LNCaP clone FGC (cell line): ENCODE measurements at regions not wholly inside any gene's neighbourhood (a gene's known extent, or its start where the extent isn't known, plus 50 kb on each side); places are given as distances from the start of the nearest gene placed in this dataset.

Source experiments
- DNase-seq: peaks from one replicate; pipeline ENCODE4 v3.0.0-alpha.2; 2011; ENCODE audit warnings: low read depth
- H3K4me3 ChIP-seq: 2 replicates; pipeline ENCODE4 v1.5.1; 2011; ENCODE audit warnings: mild to moderate bottlenecking, low read depth, low read length, control low read depth
- TF ChIP-seq, protein P1 (sequence below): IDR thresholded peaks from 2 replicates; pipeline ENCODE4 v1.5.1; 2012; ENCODE audit warnings: mild to moderate bottlenecking; ENCODE audit not compliant: control insufficient read depth, insufficient read depth; ENCODE audit errors: extremely low read depth

DNA sequence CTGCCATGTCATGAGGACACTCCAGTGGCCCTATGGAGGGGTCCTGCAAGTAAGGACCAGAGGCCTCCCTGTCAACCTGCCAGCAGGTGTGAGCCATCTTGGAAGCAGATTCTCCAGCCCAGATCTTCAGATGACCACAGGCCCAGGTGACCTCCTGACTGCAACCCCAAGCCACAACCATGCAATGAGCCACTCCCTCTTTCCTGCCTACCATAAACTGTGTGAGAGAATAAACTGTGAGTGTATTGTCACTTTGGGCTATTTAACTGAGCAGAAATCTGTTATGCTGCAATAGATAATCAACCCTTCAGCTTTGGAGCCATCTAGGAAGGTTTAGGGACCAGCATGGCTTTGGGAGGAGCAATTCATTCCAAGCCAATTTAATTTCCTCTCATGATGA is 367.9 kb downstream of the SHQ1 start:
- TF ChIP-seq, protein P1, sequence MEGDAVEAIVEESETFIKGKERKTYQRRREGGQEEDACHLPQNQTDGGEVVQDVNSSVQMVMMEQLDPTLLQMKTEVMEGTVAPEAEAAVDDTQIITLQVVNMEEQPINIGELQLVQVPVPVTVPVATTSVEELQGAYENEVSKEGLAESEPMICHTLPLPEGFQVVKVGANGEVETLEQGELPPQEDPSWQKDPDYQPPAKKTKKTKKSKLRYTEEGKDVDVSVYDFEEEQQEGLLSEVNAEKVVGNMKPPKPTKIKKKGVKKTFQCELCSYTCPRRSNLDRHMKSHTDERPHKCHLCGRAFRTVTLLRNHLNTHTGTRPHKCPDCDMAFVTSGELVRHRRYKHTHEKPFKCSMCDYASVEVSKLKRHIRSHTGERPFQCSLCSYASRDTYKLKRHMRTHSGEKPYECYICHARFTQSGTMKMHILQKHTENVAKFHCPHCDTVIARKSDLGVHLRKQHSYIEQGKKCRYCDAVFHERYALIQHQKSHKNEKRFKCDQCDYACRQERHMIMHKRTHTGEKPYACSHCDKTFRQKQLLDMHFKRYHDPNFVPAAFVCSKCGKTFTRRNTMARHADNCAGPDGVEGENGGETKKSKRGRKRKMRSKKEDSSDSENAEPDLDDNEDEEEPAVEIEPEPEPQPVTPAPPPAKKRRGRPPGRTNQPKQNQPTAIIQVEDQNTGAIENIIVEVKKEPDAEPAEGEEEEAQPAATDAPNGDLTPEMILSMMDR = no peak
- no peak for DNase-seq

DNA sequence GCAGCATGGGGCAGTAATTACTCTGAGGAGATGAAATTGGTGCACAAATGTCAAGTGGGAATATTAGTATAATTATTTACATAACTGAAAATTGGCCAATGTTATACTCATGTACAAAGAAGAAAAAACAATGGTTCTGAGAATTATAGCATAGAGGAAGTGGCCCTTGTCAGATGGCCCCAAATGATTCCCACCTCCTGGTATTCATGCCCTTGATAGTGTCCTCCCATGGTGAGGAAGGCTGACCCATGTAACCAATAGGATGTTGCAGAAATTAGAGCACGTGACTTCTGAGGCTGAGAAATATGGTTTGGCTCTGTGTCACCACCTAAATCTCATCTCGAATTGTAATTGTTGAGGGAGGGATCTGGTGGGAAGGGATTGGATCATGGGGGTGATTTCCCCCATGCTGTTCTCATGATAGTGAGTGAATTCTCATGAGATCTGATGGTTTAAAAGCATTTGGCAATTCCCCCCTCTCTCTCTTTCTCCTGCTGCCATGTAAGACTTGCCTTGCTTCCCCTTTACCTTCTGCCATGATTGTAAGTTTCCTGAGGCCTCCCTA is 368.5 kb downstream of the SHQ1 start:
- no peak for DNase-seq
- TF ChIP-seq, protein P1 = no peak
- no peak overlapping the region for H3K4me3 ChIP-seq

More for the DNA sequence above, 367.9 kb downstream of the SHQ1 start:
- no peak overlapping the region for H3K4me3 ChIP-seq

DNA sequence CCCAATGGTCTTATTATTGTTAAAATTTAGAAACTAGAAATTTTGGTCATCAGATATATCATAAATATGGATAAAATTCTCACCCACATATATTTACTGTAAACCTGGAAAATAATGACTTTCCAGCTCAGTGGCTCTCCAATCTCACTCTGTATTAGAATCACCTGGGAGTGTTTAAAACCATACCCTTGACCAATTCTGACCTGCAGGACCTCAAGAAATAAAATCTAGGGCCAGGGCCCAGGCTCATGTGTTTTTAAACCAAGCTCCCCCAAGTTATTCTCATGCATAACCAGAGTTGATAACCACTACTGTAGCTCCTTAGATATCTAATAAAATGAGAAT is 372.1 kb downstream of the SHQ1 start:
- no peak overlapping the region for H3K4me3 ChIP-seq
- TF ChIP-seq, protein P1 = no peak
- no peak for DNase-seq

DNA sequence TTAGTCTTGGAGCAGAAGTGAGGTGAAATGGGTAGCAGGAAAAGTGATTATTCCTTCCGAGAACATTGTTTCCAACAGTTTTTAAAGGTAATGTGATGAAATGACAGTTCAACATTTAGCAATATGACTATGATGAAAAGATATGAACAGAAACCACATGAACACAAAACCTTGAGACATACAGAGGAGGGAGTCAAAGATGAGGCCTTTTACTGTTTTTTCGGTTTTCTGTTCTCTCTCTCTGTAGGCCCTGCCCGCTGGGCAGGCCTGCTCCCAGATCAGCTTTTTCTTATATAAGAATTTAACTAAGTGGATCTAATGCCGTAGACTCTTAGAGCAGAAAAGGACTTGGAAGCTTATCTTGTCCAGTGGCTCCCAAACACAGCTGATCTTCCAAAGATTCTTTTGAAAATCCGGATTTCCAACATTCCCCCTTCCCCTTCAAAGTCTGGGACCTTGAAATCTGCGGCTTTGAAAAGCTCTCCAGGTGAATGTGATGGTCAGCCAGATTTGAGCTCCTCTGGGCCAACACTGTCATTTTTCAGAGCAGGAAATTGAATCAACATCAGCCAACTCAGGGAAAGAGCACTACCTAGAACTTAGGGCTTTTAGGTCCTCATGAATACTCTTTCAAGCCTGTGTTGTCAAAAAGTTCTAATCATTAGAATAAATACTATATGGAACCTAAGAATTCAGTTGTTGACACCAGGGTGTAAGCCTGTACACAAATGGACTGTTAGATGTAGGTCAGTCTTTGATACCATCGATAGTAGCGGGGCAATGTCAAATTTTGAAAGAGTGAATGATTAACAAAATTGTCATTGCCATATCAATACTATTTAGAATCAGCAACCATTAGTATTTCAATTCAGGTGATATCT is 372.7 kb downstream of the SHQ1 start:
- DNase-seq = no peak
- no peak overlapping the region for H3K4me3 ChIP-seq
- TF ChIP-seq, protein P1 = no peak

DNA sequence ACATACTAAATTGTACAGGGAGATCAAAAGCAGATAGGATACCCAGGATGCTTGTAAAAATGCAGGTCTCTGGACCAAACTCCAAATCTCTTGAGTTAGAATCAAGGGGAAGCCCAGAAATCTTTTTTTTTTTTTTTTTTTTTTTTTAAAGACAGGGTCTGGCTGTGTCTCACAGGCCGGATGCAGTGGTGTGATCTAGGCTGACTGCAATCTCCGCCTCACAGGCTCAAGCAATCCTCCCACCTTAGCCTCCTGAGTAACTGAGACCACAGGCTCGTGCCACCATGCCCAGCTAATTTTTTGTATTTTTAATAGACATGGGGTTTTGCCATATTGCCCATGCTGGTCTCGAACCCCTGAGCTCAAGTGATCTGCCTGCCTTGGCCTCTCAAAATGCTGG is 373.5 kb downstream of the SHQ1 start:
- TF ChIP-seq, protein P1 = no peak

DNA sequence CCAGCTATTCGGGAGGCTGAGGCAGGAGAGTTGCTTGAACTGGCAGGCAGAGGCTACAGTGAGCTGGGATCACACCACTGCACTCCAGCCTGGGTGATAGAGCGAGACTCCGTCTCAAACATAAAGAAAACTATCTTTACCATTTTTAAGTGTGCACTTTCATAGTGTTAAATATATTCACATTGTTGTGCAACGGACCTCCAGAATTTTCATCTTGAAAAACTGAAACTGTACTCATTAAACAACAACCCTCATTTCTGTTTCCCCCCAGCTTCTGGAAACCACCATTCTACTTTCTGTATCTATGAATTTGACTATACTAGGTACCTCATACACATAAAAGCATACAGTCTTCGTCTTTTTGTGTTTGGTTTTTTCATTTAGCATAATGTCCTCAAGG is 375.1 kb downstream of the SHQ1 start:
- no peak overlapping the region for H3K4me3 ChIP-seq
- TF ChIP-seq, protein P1 = no peak
- no peak for DNase-seq

More for the DNA sequence above, 373.5 kb downstream of the SHQ1 start:
- H3K4me3 ChIP-seq = no peak overlapping the region
- no peak for DNase-seq
